ENCODE measurements at regions not wholly inside any gene's neighbourhood (a gene's known extent, or its start where the extent isn't known, plus 50 kb on each side); places are given as distances from the start of the nearest gene placed in this dataset.

- Mint-ChIP-seq H3K4me1 (no peaks in the 10 kb centered on the region), H3K36me3 (ENCODE audit: low read depth) (no peaks in the 10 kb centered on the region), H3K27me3 (ENCODE audit: insufficient read depth) (peaks cover 1% of the 10 kb centered on the region), H3K9me3 (no peaks in the 10 kb centered on the region), H3K27ac (no peak overlapping the region), H3K4me3 (no peak overlapping the region)
- TF ChIP-seq CTCF (conservative IDR thresholded peaks at IDR 0.05), result no peak
- Histone ChIP-seq H3K27ac (ENCODE audit: low read depth, low read length) (no peak overlapping the region), H3K4me1 (ENCODE audit: control insufficient read depth, insufficient read depth, low read length) (no peaks in the 10 kb centered on the region), H3K4me3 (ENCODE audit: low read length) (no peak overlapping the region), H3K36me3 (ENCODE audit: control insufficient read depth, insufficient read depth, low read length) (no peaks in the 10 kb centered on the region), H3K9ac (ENCODE audit: extremely low read depth, low read length, poor library complexity, severe bottlenecking) (no peak overlapping the region), H3K27me3 (ENCODE audit: control insufficient read depth, insufficient read depth, low read length, poor library complexity, severe bottlenecking) (no peaks in the 10 kb centered on the region), H3K9me3 (ENCODE audit: control insufficient read depth, low read length) (no peaks in the 10 kb centered on the region)
- no CpG with 5 or more reads among the region's 1 CpG for WGBS, 2 experiments (ENCODE audit: insufficient coverage in 1 of 2, insufficient read length in 1 of 2)
- DNase-seq, result no peak
Observed at GRCh38 chr4:43353552-43353951, 461.0 kb downstream of the GRXCR1 start.

- H3K9me3 Mint-ChIP-seq, result no peaks in the 10 kb centered on the region
- no peaks in the 10 kb centered on the region for H3K27me3 ChIP-seq (ENCODE audit: control insufficient read depth, insufficient read depth, low read length, poor library complexity, severe bottlenecking)
Observed at GRCh38 chr4:43356786-43357185, 464.3 kb downstream of the GRXCR1 start.

GRCh38 chr4:43357252-43357974, 464.9 kb downstream of the GRXCR1 start:
- Histone ChIP-seq H3K27me3 (ENCODE audit: control insufficient read depth, insufficient read depth, low read length, poor library complexity, severe bottlenecking) (no peaks in the 10 kb centered on the region), H3K36me3 (ENCODE audit: control insufficient read depth, insufficient read depth, low read length) (no peaks in the 10 kb centered on the region), H3K4me3 (ENCODE audit: low read length) (no peak overlapping the region), H3K9me3 (ENCODE audit: control insufficient read depth, low read length) (no peaks in the 10 kb centered on the region), H3K27ac (ENCODE audit: low read depth, low read length) (no peak overlapping the region), H3K9ac (ENCODE audit: extremely low read depth, low read length, poor library complexity, severe bottlenecking) (no peak overlapping the region), H3K4me1 (ENCODE audit: control insufficient read depth, insufficient read depth, low read length) (peaks cover 3% of the 10 kb centered on the region)
- Mint-ChIP-seq H3K27me3 (ENCODE audit: insufficient read depth) (no peaks in the 10 kb centered on the region), H3K4me1 (peaks cover 12% of the 10 kb centered on the region), H3K4me3 (no peak overlapping the region), H3K36me3 (ENCODE audit: low read depth) (no peaks in the 10 kb centered on the region), H3K9me3 (no peaks in the 10 kb centered on the region), H3K27ac (no peak overlapping the region)
- no peak for TF ChIP-seq CTCF (conservative IDR thresholded peaks at IDR 0.05)
- WGBS, 2 experiments (ENCODE audit: insufficient coverage in 1 of 2, insufficient read length in 1 of 2), result 80 to 100% methylated on average over 1 of the region's 2 CpGs
- DNase-seq, result no peak

More at GRCh38 chr4:43356786-43357185, 464.3 kb downstream of the GRXCR1 start:
- no peak for TF ChIP-seq CTCF (conservative IDR thresholded peaks at IDR 0.05)
- 80 to 93% methylated on average over 1 to 3 of the region's 3 CpGs for WGBS, 2 experiments (ENCODE audit: insufficient coverage in 1 of 2, insufficient read length in 1 of 2)
- Mint-ChIP-seq H3K36me3 (ENCODE audit: low read depth) (no peaks in the 10 kb centered on the region), H3K4me1 (peaks cover 12% of the 10 kb centered on the region), H3K27ac (no peak overlapping the region), H3K27me3 (ENCODE audit: insufficient read depth) (no peaks in the 10 kb centered on the region), H3K4me3 (no peak overlapping the region)
- Histone ChIP-seq H3K27ac (ENCODE audit: low read depth, low read length) (no peak overlapping the region), H3K4me3 (ENCODE audit: low read length) (no peak overlapping the region), H3K36me3 (ENCODE audit: control insufficient read depth, insufficient read depth, low read length) (no peaks in the 10 kb centered on the region), H3K9ac (ENCODE audit: extremely low read depth, low read length, poor library complexity, severe bottlenecking) (no peak overlapping the region), H3K4me1 (ENCODE audit: control insufficient read depth, insufficient read depth, low read length) (peaks cover 3% of the 10 kb centered on the region), H3K9me3 (ENCODE audit: control insufficient read depth, low read length) (no peaks in the 10 kb centered on the region)
- no peak for DNase-seq

Data from endodermal cell (in vitro differentiated cells).